Neural crest cell (in vitro differentiated cells): ENCODE measurements at regions not wholly inside any gene's neighbourhood (a gene's known extent, or its start where the extent isn't known, plus 50 kb on each side); places are given as distances from the start of the nearest gene placed in this dataset.
"Not testable (repeated sequence)": the region's sequence is repeated elsewhere in the genome, so short reads cannot be mapped to it uniquely, and the experiment has no call there.

Experiments used
- DNase-seq: peaks from one replicate; pipeline ENCODE4 v3.0.0; 2021; ENCODE audit warnings: low read depth, mixed read lengths, low spot score
- H3K27ac Mint-ChIP-seq: one replicate; pipeline ENCODE4 v1.8.0; 2021; ENCODE audit warnings: mild to moderate bottlenecking, mixed read lengths; ENCODE audit not compliant: unreplicated experiment
- H3K27me3 Mint-ChIP-seq: 2 replicates; pipeline ENCODE4 v1.8.0; 2021; ENCODE audit warnings: low read depth, mild to moderate bottlenecking, mixed read lengths
- H3K36me3 Mint-ChIP-seq: 2 replicates; pipeline ENCODE4 v1.8.0; 2021; ENCODE audit warnings: low read depth, mild to moderate bottlenecking, mixed read lengths
- H3K4me1 Mint-ChIP-seq: 2 replicates; pipeline ENCODE4 v1.8.0; 2021; ENCODE audit warnings: mixed read lengths
- H3K4me3 Mint-ChIP-seq: one replicate; pipeline ENCODE4 v1.8.0; 2021; ENCODE audit warnings: mild to moderate bottlenecking, mixed read lengths
- H3K9me3 Mint-ChIP-seq: 2 replicates; pipeline ENCODE4 v1.8.0; 2021; ENCODE audit warnings: mixed read lengths
- TF ChIP-seq, protein P1 (sequence below): fragments of 200-600 bp; sonication (generic); conservative IDR thresholded peaks from 2 replicates; pipeline ENCODE4 v1.5.0; 2021; ENCODE audit warnings: antibody characterized with exemption, mild to moderate bottlenecking

DNA sequence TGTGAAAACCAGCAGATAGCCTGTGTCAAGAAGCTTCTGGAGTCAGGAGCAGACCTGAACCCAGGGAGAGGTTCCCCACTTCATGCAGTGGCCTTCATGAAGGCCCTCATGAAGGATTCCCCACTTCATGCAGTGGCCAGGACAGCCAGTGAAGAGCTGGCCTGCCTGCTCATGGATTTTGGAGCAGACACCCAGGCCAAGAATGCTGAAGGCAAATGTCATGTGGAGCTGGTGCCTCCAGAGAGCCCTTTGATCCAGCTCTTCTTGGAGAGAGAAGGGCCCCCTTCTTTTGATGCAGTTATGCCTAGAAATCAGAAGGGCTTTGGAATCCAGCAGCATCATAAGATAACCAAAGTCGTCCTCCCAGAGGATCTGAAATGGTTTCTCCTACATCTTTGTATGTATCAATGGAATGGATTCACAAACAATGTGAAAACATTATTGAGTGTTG, 103.9 kb upstream of the CHD2 start:
- TF ChIP-seq, protein P1, sequence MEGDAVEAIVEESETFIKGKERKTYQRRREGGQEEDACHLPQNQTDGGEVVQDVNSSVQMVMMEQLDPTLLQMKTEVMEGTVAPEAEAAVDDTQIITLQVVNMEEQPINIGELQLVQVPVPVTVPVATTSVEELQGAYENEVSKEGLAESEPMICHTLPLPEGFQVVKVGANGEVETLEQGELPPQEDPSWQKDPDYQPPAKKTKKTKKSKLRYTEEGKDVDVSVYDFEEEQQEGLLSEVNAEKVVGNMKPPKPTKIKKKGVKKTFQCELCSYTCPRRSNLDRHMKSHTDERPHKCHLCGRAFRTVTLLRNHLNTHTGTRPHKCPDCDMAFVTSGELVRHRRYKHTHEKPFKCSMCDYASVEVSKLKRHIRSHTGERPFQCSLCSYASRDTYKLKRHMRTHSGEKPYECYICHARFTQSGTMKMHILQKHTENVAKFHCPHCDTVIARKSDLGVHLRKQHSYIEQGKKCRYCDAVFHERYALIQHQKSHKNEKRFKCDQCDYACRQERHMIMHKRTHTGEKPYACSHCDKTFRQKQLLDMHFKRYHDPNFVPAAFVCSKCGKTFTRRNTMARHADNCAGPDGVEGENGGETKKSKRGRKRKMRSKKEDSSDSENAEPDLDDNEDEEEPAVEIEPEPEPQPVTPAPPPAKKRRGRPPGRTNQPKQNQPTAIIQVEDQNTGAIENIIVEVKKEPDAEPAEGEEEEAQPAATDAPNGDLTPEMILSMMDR, result no peak
- H3K4me3 Mint-ChIP-seq, result no peak overlapping the region
- DNase-seq, result no peak
- no peaks in the 10 kb centered on the region for H3K36me3 Mint-ChIP-seq
- H3K4me1 Mint-ChIP-seq, result peaks cover 7% of the 10 kb centered on the region
- H3K27me3 Mint-ChIP-seq, result no peaks in the 10 kb centered on the region
- H3K9me3 Mint-ChIP-seq, result no peaks in the 10 kb centered on the region
- H3K27ac Mint-ChIP-seq, result no peak overlapping the region

- DNase-seq, result no peak
- H3K4me1 Mint-ChIP-seq, result peaks cover 7% of the 10 kb centered on the region
- TF ChIP-seq, protein P1, result peak; percentile 88
- H3K9me3 Mint-ChIP-seq, result no peaks in the 10 kb centered on the region
- H3K27me3 Mint-ChIP-seq, result no peaks in the 10 kb centered on the region
- H3K27ac Mint-ChIP-seq, result peak overlapping the region; percentile 57
- H3K36me3 Mint-ChIP-seq, result no peaks in the 10 kb centered on the region
- no peak overlapping the region for H3K4me3 Mint-ChIP-seq
Measured at GRCh38 chr15:92797168-92798052, 102.7 kb upstream of the CHD2 start.

DNA sequence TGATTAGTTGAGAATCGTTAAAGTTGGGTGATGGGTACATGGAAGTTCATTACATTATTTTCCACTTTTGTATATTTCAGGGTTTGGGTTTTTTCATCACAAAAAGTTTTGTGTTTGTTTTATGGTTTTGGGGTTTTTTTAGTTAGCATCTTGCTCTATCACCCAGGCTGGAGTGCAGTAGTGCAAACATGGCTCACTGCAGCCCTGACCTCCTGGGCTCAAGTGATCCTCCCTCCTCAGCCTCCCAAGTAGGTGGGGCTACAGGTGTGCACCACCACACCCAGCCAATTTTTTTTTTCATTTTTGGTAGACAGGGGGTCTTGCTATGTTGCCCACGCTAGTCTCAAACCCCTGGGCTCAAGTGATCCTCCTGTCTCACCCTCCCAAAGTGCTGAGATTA, 100.1 kb upstream of the CHD2 start:
- H3K27me3 Mint-ChIP-seq, result no peaks in the 10 kb centered on the region
- H3K4me3 Mint-ChIP-seq, result no peak overlapping the region
- DNase-seq, result no peak
- no peaks in the 10 kb centered on the region for H3K36me3 Mint-ChIP-seq
- peaks cover 14% of the 10 kb centered on the region for H3K4me1 Mint-ChIP-seq
- H3K27ac Mint-ChIP-seq, result no peak overlapping the region
- no peaks in the 10 kb centered on the region for H3K9me3 Mint-ChIP-seq
- TF ChIP-seq, protein P1, result no peak

DNA sequence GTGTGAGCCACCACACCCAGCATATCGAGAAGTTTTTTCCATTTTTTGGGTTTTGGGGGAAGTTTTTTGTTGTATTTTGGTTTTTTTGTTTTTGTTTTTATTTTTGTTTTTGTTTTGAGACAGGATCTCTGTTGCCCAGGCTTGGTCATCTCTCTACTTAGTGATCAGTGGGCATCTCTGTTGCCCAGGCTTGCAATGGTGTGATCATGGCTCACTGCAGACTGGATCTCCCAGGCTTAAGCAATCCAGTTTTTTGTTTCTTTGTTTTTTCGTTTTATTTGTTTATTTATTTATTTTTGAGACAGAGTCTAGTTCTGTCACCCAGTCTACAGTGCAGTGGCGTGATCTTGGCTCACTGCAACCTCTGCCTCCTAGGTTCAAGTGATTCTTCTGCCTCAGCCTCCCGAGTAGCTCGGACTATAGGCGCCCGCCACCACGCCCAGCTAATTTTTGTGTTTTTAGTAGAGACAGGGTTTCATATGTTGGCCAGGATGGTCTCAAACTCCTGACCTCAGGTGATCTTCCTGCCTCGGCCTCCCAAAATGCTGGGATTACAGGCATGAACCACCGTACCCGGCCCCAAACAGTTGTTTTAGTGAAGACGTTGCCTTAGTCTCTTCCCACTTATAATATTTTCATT, 99.6 kb upstream of the CHD2 start:
- H3K4me3 Mint-ChIP-seq, H3K9me3 Mint-ChIP-seq, H3K36me3 Mint-ChIP-seq, H3K27me3 Mint-ChIP-seq, H3K27ac Mint-ChIP-seq, DNase-seq: not testable (repeated sequence)
- H3K4me1 Mint-ChIP-seq, result peaks cover 14% of the 10 kb centered on the region

DNA sequence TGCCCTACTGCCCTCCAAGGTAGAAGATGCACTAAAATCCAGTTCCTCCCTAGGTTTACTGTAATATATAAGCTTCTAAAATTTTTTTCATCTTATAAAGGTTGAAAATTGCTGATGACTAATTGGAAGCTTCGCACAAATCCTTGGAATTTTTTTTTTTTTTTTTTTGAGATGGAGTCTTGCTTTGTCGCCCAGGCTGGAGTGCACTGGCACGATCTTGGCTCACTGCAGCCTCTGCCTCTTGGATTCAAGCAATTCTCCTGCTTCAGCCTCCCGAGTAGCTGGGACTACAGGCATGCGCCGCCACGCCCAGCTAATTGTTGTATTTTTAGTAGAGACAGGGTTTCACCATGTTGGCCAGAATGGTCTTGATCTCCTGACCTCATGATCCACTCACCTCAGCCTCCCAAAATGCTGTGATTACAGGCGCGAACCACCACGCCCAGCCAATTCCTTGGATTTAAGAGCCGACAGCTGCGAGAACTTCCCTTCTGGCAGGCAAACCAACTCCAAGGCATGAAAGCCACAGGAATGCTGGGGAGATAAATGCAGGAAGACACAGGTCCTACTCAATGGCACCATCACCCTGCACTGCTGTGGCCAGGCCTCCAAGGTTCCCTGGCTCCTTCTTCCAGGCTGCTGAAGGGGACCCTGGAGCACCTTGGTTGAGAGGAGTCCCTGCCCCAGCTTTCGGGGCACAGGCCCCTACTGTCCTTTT, 98.9 kb upstream of the CHD2 start:
- Mint-ChIP-seq H3K27ac (peak overlapping the region; percentile 12), H3K4me1 (peaks cover 15% of the 10 kb centered on the region)
- DNase-seq, H3K9me3 Mint-ChIP-seq, H3K4me3 Mint-ChIP-seq, H3K36me3 Mint-ChIP-seq, H3K27me3 Mint-ChIP-seq: not testable (repeated sequence)

- DNase-seq, result no peak
- H3K9me3 Mint-ChIP-seq, result no peaks in the 10 kb centered on the region
- H3K36me3 Mint-ChIP-seq, result peaks cover 2% of the 10 kb centered on the region
- TF ChIP-seq, protein P1, result no peak
- H3K4me1 Mint-ChIP-seq, result peaks cover 19% of the 10 kb centered on the region
- no peak overlapping the region for H3K4me3 Mint-ChIP-seq
- no peaks in the 10 kb centered on the region for H3K27me3 Mint-ChIP-seq
- no peak overlapping the region for H3K27ac Mint-ChIP-seq
Measured at GRCh38 chr15:92801774-92802464, 98.2 kb upstream of the CHD2 start.
